IMR-90 (cell line): ENCODE measurements at regions not wholly inside any gene's neighbourhood (a gene's known extent, or its start where the extent isn't known, plus 50 kb on each side); places are given as distances from the start of the nearest gene placed in this dataset.

Experiments used
- ATAC-seq: fragments of 200-7000 bp; cut with Tn5 transposase; 2 replicates; pipeline ENCODE4 v1.9.1; 2020; ENCODE audit warnings: low read depth, mild to moderate bottlenecking, moderate library complexity
- BruUV-seq: library from RNA; stranded (reverse); fragments of 400-500 nt; replicated peaks from 2 replicates; lab custom pipeline; 2021; lab: Mats Ljungman, UMichigan
- CTCF ChIA-PET: fragments of 300-600 bp; formaldehyde crosslinking; extraction: SDS; loops from one replicate; lab custom pipeline; 2021; ENCODE audit warnings: antibody characterized with exemption; lab: Yijun Ruan, JAX
- POLR2A ChIA-PET: fragments of 300-600 bp; sonication (Branson Sonifier 250); formaldehyde crosslinking; loops from one replicate; lab custom pipeline; 2022; ENCODE audit warnings: antibody characterized with exemption; ENCODE audit not compliant: unreplicated experiment; lab: Charles Lee
- DNase-seq: peaks from one replicate; pipeline ENCODE4 v3.0.0; 2013
- H2AFZ ChIP-seq: replicated peaks from 2 replicates; pipeline ENCODE3; 2013; ENCODE audit warnings: low read length, mild to moderate bottlenecking; ENCODE audit not compliant: poor library complexity
- H2AK5ac ChIP-seq: 2 replicates; pipeline ENCODE4 v1.6.1; 2013; ENCODE audit warnings: low read depth, low read length, inconsistent platforms
- H2AK9ac ChIP-seq: replicated peaks from 2 replicates; pipeline ENCODE3; 2013; ENCODE audit warnings: mild to moderate bottlenecking, low read depth, low read length, moderate library complexity; ENCODE audit not compliant: poor library complexity
- H2BK120ac ChIP-seq: 2 replicates; pipeline ENCODE4 v1.6.1; 2013; ENCODE audit warnings: low read depth, low read length, inconsistent platforms
- H2BK15ac ChIP-seq: 3 replicates; pipeline ENCODE4 v1.6.1; 2013; ENCODE audit warnings: low read depth, low read length, inconsistent platforms
- H2BK20ac ChIP-seq: 2 replicates; pipeline ENCODE4 v1.6.1; 2013; ENCODE audit warnings: low read depth, mild to moderate bottlenecking, inconsistent platforms, low read length, moderate library complexity
- H2BK5ac ChIP-seq: 2 replicates; pipeline ENCODE4 v1.6.1; 2013; ENCODE audit warnings: mild to moderate bottlenecking, low read depth, low read length, inconsistent platforms; ENCODE audit not compliant: poor library complexity, severe bottlenecking
- H3K14ac ChIP-seq: replicated peaks from 2 replicates; pipeline ENCODE4 v1.6.1; 2013; ENCODE audit warnings: low read depth, low read length, inconsistent platforms
- H3K18ac ChIP-seq: 2 replicates; pipeline ENCODE4 v1.6.1; 2013; ENCODE audit warnings: low read depth, low read length, control low read depth
- H3K23ac ChIP-seq: 2 replicates; pipeline ENCODE4 v1.6.1; 2013; ENCODE audit warnings: low read depth, low read length, inconsistent platforms
- H3K27ac ChIP-seq: 2 replicates; pipeline ENCODE4 v1.5.1; 2013; ENCODE audit warnings: mild to moderate bottlenecking, control low read depth, low read length; ENCODE audit not compliant: insufficient read depth
- H3K27me3 ChIP-seq: 2 replicates; pipeline ENCODE4 v1.6.1; 2013; ENCODE audit warnings: low read length; ENCODE audit not compliant: control insufficient read depth, insufficient read depth
- H3K36me3 ChIP-seq: 2 replicates; pipeline ENCODE4 v1.6.1; 2013; ENCODE audit warnings: low read length, mixed read lengths; ENCODE audit not compliant: control insufficient read depth, insufficient read depth
- H3K4ac ChIP-seq: 2 replicates; pipeline ENCODE4 v1.6.1; 2013; ENCODE audit warnings: low read depth, low read length, inconsistent platforms
- H3K4me1 ChIP-seq: 2 replicates; pipeline ENCODE4 v1.6.1; 2013; ENCODE audit warnings: low read length, mixed read lengths; ENCODE audit not compliant: control insufficient read depth, insufficient read depth
- H3K4me2 ChIP-seq: 2 replicates; pipeline ENCODE4 v1.6.1; 2013; ENCODE audit warnings: low read depth, mild to moderate bottlenecking, control low read depth, low read length, moderate library complexity
- H3K4me3 ChIP-seq: 2 replicates; pipeline ENCODE4 v1.5.1; 2013; ENCODE audit warnings: low read depth, mild to moderate bottlenecking, control low read depth, low read length, moderate library complexity; ENCODE audit not compliant: insufficient read depth
- H3K56ac ChIP-seq: 2 replicates; pipeline ENCODE4 v1.6.1; 2013; ENCODE audit warnings: low read length, inconsistent platforms; ENCODE audit not compliant: insufficient read depth; ENCODE audit errors: extremely low read depth
- H3K79me1 ChIP-seq, 2 experiments: 2 replicates each; pipeline ENCODE4 v1.6.1; 2013; ENCODE audit warnings: low read length in 2 of 2, inconsistent platforms in 1 of 2, low read depth in 1 of 2
- H3K9ac ChIP-seq: 2 replicates; pipeline ENCODE4 v1.6.1; 2013; ENCODE audit warnings: low read depth, low read length, control low read depth
- H3K9me1 ChIP-seq: 2 replicates; pipeline ENCODE4 v1.6.1; 2013; ENCODE audit warnings: low read length, inconsistent platforms; ENCODE audit not compliant: insufficient read depth
- H3K9me3 ChIP-seq: 2 replicates; pipeline ENCODE4 v1.6.1; 2013; ENCODE audit warnings: low read length; ENCODE audit not compliant: control insufficient read depth, insufficient read depth
- H4K20me1 ChIP-seq: 2 replicates; pipeline ENCODE4 v1.6.1; 2013; ENCODE audit warnings: low read length, inconsistent platforms; ENCODE audit not compliant: insufficient read depth
- H4K5ac ChIP-seq: 2 replicates; pipeline ENCODE4 v1.6.1; 2013; ENCODE audit warnings: mild to moderate bottlenecking, low read depth, low read length, control low read depth
- H4K8ac ChIP-seq, 2 experiments: 2 replicates each; pipeline ENCODE4 v1.6.1; 2013; ENCODE audit warnings: low read depth in 2 of 2, low read length in 2 of 2, control low read depth in 1 of 2, inconsistent platforms in 1 of 2
- H4K91ac ChIP-seq: 2 replicates; pipeline ENCODE4 v1.6.1; 2013; ENCODE audit warnings: low read depth, low read length, inconsistent platforms; ENCODE audit not compliant: insufficient read depth
- CEBPB ChIP-seq: IDR thresholded peaks from 2 replicates; pipeline ENCODE4 v1.6.1; 2012; ENCODE audit warnings: low read depth, low read length, improper control_type of control experiment
- CHD1 ChIP-seq: IDR thresholded peaks from 2 replicates; pipeline ENCODE4 v1.6.1; 2012; ENCODE audit warnings: low read depth, low read length, improper control_type of control experiment
- MAFK ChIP-seq: IDR thresholded peaks from 2 replicates; pipeline ENCODE4 v1.6.1; 2012; ENCODE audit warnings: low read depth, low read length, improper control_type of control experiment
- MAZ ChIP-seq: IDR thresholded peaks from 2 replicates; pipeline ENCODE4 v1.6.1; 2012; ENCODE audit warnings: low read depth, mild to moderate bottlenecking, low read length, improper control_type of control experiment, moderate library complexity, borderline replicate concordance
- MXI1 ChIP-seq: IDR thresholded peaks from 2 replicates; pipeline ENCODE4 v1.6.1; 2012; ENCODE audit warnings: low read depth, mild to moderate bottlenecking, low read length, moderate library complexity, borderline replicate concordance
- NFE2L2 ChIP-seq: fragments of 150-350 bp; IDR thresholded peaks from 2 replicates; pipeline ENCODE4 v1.6.1; 2016; ENCODE audit warnings: low read depth, mild to moderate bottlenecking, low read length
- POLR2A ChIP-seq: IDR thresholded peaks from 2 replicates; pipeline ENCODE4 v1.6.1; 2012; ENCODE audit warnings: mild to moderate bottlenecking, low read depth, low read length
- RAD21 ChIP-seq: IDR thresholded peaks from 2 replicates; pipeline ENCODE4 v1.6.1; 2012; ENCODE audit warnings: low read length, improper control_type of control experiment
- RFX5 ChIP-seq: IDR thresholded peaks from 2 replicates; pipeline ENCODE4 v1.8.0; 2012; ENCODE audit warnings: low read depth, mild to moderate bottlenecking, low read length, moderate library complexity
- SMC3 ChIP-seq: fragments of 150-350 bp; IDR thresholded peaks from 2 replicates; pipeline ENCODE4 v1.6.1; 2016; ENCODE audit warnings: low read depth, mild to moderate bottlenecking, antibody characterized with exemption, low read length, moderate library complexity
- WGBS, 2 experiments: methylation state at CpG; one replicate each; pipeline versions ENCODE4 v1.1.5 to v1.1.7; 2013; ENCODE audit warnings: missing lambda C conversion rate in 2 of 2; ENCODE audit not compliant: insufficient read length in 1 of 2; ENCODE audit errors: extremely low coverage in 2 of 2; 5-methylcytosine and 5-hydroxymethylcytosine counted together
- dilution Hi-C: fragments of 300-500 bp; cut with HindIII; formaldehyde crosslinking; loops from one replicate; pipeline ENCODE4 v1.14.3; 2018; ENCODE audit warnings: low sequenced_read_pairs; ENCODE audit not compliant: unreplicated experiment
- in situ Hi-C: fragments of 300-500 bp; cut with MboI; formaldehyde crosslinking; loops from 3 replicates; pipeline ENCODE4 v1.14.3; 2019; ENCODE audit warnings: low sequenced_read_pairs, inconsistent platforms, mixed read lengths
- intact Hi-C: fragments of 100-400 bp; cut with micrococcal nuclease; formaldehyde crosslinking; loops from 2 replicates; pipeline ENCODE4 v1.10.0; 2022
- TF ChIP-seq, protein P1 (sequence below): fragments of 150-350 bp; IDR thresholded peaks from 2 replicates; pipeline ENCODE4 v1.6.1; 2017; ENCODE audit warnings: mild to moderate bottlenecking, antibody characterized with exemption, low read length, low read depth

- no peak overlapping the region for H2BK120ac ChIP-seq
- no peak overlapping the region for H3K4ac ChIP-seq
- H3K79me1 ChIP-seq, result no peaks in the 10 kb centered on the region
- no peak overlapping the region for H3K9ac ChIP-seq
- H3K9me1 ChIP-seq, result no peaks in the 10 kb centered on the region
- no peak overlapping the region for H3K4me3 ChIP-seq
- no peak overlapping the region for H4K91ac ChIP-seq
- no peak overlapping the region for H3K27ac ChIP-seq
- no peaks in the 10 kb centered on the region for H3K27me3 ChIP-seq
- H3K56ac ChIP-seq, result no peak overlapping the region
- peak; percentile 31 for DNase-seq
- dilution Hi-C loops, result no loop called here
- no peak overlapping the region for H3K18ac ChIP-seq
- no peak overlapping the region for H2BK5ac ChIP-seq
- POLR2A ChIA-PET, result no interaction called here
- H3K9me3 ChIP-seq, result no peaks in the 10 kb centered on the region
- no peak overlapping the region for H2AK9ac ChIP-seq
- no peak overlapping the region for H3K4me2 ChIP-seq
- H2BK15ac ChIP-seq, result no peak overlapping the region
- H3K23ac ChIP-seq, result no peak overlapping the region
- TF ChIP-seq MAFK, result no peak
- TF ChIP-seq, protein P1, sequence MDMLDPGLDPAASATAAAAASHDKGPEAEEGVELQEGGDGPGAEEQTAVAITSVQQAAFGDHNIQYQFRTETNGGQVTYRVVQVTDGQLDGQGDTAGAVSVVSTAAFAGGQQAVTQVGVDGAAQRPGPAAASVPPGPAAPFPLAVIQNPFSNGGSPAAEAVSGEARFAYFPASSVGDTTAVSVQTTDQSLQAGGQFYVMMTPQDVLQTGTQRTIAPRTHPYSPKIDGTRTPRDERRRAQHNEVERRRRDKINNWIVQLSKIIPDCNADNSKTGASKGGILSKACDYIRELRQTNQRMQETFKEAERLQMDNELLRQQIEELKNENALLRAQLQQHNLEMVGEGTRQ, result no peak
- no peak for TF ChIP-seq CHD1
- TF ChIP-seq POLR2A, result no peak
- no peak for TF ChIP-seq CEBPB
- no peak for TF ChIP-seq RFX5
- no peak for TF ChIP-seq MAZ
- no peak for TF ChIP-seq RAD21
- TF ChIP-seq NFE2L2, result no peak
- no peak for TF ChIP-seq MXI1
- TF ChIP-seq SMC3, result no peak
- H4K8ac ChIP-seq, result no peak overlapping the region
- no CpG with 5 or more reads among the region's 1 CpG for WGBS, 2 experiments
- H4K5ac ChIP-seq, result no peak overlapping the region
- CTCF ChIA-PET, result no interaction called here
- peaks cover 3% of the 10 kb centered on the region; the same call in 1 of the 2 replicates for H3K4me1 ChIP-seq
- no peak for ATAC-seq
- H2AK5ac ChIP-seq, result no peak overlapping the region
- intact Hi-C loops, result no loop called here
- no peaks in the 10 kb centered on the region for H4K20me1 ChIP-seq
- H3K36me3 ChIP-seq, result no peaks in the 10 kb centered on the region
- BruUV-seq, result no TSS peak
- H3K14ac ChIP-seq, result no peak overlapping the region
- no peak overlapping the region for H2AFZ ChIP-seq
- peak overlapping the region; percentile 16; the same call in 1 of the 2 replicates for H2BK20ac ChIP-seq
- in situ Hi-C loops, result no loop called here
Observed at GRCh38 chr1:101166583-101167120, 70.2 kb upstream of the S1PR1 start.
